DND-41 (cell line): ENCODE measurements at regions not wholly inside any gene's neighbourhood (a gene's known extent, or its start where the extent isn't known, plus 50 kb on each side); places are given as distances from the start of the nearest gene placed in this dataset.

Experiments used
- ATAC-seq: fragments of 200-7000 bp; cut with Tn5 transposase; 3 replicates; pipeline ENCODE4 v1.9.1; 2021; ENCODE audit warnings: low read depth; ENCODE audit not compliant: insufficient read depth
- DNase-seq: peaks from one replicate; pipeline ENCODE4 v3.0.0-alpha.2; 2020
- H2AFZ ChIP-seq: 2 replicates; pipeline ENCODE4 v1.6.0; 2012; ENCODE audit warnings: low read depth, low read length
- H3K27ac ChIP-seq: 2 replicates; pipeline ENCODE4 v1.5.1; 2012; ENCODE audit warnings: low read length, inconsistent platforms
- H3K27me3 ChIP-seq: fragments of 200-600 bp; sonication (generic); 2 replicates; pipeline ENCODE4 v1.6.0; 2012; ENCODE audit warnings: low read length, mild to moderate bottlenecking, inconsistent platforms; ENCODE audit not compliant: insufficient read depth, poor library complexity
- H3K36me3 ChIP-seq: 2 replicates; pipeline ENCODE4 v1.5.1; 2012; ENCODE audit warnings: low read length, inconsistent platforms; ENCODE audit not compliant: insufficient read depth
- H3K4me1 ChIP-seq: 2 replicates; pipeline ENCODE4 v1.5.1; 2012; ENCODE audit warnings: mild to moderate bottlenecking, low read length; ENCODE audit not compliant: insufficient read depth
- H3K4me2 ChIP-seq: 2 replicates; pipeline ENCODE4 v1.6.0; 2012; ENCODE audit warnings: mild to moderate bottlenecking, moderate library complexity, low read length, inconsistent platforms; ENCODE audit not compliant: insufficient read depth
- H3K4me3 ChIP-seq, 2 experiments: fragments of 200-600 bp in 1 of 2; shearing (Covaris generic) in 1 of 2; 2 replicates each; pipeline ENCODE4 v1.5.1; 2012 to 2016; ENCODE audit warnings: inconsistent platforms in 2 of 2, low read length in 2 of 2, mild to moderate bottlenecking in 2 of 2, low read depth in 1 of 2, moderate library complexity in 1 of 2
- H3K79me2 ChIP-seq: 2 replicates; pipeline ENCODE4 v1.6.0; 2012; ENCODE audit warnings: low read length, inconsistent platforms; ENCODE audit not compliant: insufficient read depth
- H3K9ac ChIP-seq: 2 replicates; pipeline ENCODE4 v1.6.0; 2012; ENCODE audit warnings: low read depth, mild to moderate bottlenecking, inconsistent platforms, low read length, moderate library complexity
- H3K9me3 ChIP-seq: 2 replicates; pipeline ENCODE4 v1.5.1; 2012; ENCODE audit warnings: low read length, moderate library complexity, mild to moderate bottlenecking, inconsistent platforms; ENCODE audit not compliant: insufficient read depth, severe bottlenecking
- H4K20me1 ChIP-seq: 2 replicates; pipeline ENCODE4 v1.6.0; 2012; ENCODE audit warnings: low read length; ENCODE audit not compliant: insufficient read depth
- EZH2 ChIP-seq: IDR thresholded peaks from 3 replicates; pipeline ENCODE4 v1.6.1; 2012; ENCODE audit warnings: borderline replicate concordance, low read depth, mild to moderate bottlenecking, moderate library complexity, low read length, inconsistent platforms; ENCODE audit not compliant: severe bottlenecking
- TF ChIP-seq, protein P1 (sequence below): IDR thresholded peaks from 2 replicates; pipeline ENCODE4 v1.5.1; 2012; ENCODE audit warnings: borderline replicate concordance, low read length, moderate library complexity, mild to moderate bottlenecking; ENCODE audit not compliant: poor library complexity, severe bottlenecking; ENCODE audit errors: extremely low read depth

DNA sequence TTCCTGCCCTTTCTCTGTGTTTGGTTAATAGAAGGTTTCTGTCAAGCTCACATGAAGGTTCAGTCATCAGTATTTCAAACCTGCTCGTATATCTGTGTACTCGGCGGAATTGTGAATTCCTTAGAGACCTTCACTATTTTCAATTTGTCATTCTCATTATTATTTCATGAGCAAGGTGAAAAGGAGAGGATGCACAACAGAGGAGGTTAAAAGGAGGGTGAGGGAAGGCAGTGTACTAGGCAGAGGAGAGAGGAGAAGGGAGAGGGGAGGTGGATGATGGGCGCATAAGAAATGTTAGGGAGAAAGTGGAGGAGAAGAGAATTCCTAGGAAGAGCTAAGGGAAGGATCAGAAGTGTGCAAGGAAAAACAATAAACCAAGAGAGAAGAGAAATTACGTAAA is 185.0 kb upstream of the COBL start:
- H3K4me1 ChIP-seq, result no peaks in the 10 kb centered on the region
- no peak overlapping the region for H3K4me2 ChIP-seq
- TF ChIP-seq, protein P1, sequence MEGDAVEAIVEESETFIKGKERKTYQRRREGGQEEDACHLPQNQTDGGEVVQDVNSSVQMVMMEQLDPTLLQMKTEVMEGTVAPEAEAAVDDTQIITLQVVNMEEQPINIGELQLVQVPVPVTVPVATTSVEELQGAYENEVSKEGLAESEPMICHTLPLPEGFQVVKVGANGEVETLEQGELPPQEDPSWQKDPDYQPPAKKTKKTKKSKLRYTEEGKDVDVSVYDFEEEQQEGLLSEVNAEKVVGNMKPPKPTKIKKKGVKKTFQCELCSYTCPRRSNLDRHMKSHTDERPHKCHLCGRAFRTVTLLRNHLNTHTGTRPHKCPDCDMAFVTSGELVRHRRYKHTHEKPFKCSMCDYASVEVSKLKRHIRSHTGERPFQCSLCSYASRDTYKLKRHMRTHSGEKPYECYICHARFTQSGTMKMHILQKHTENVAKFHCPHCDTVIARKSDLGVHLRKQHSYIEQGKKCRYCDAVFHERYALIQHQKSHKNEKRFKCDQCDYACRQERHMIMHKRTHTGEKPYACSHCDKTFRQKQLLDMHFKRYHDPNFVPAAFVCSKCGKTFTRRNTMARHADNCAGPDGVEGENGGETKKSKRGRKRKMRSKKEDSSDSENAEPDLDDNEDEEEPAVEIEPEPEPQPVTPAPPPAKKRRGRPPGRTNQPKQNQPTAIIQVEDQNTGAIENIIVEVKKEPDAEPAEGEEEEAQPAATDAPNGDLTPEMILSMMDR, result no peak
- TF ChIP-seq EZH2, result no peak
- H3K9me3 ChIP-seq, result no peaks in the 10 kb centered on the region
- no peaks in the 10 kb centered on the region for H3K79me2 ChIP-seq
- H3K9ac ChIP-seq, result no peak overlapping the region
- no peak overlapping the region for H3K27ac ChIP-seq
- ATAC-seq (no peak), DNase-seq (no peak)
- no peak overlapping the region for H3K4me3 ChIP-seq
- no peaks in the 10 kb centered on the region for H3K27me3 ChIP-seq
- no peak overlapping the region for H2AFZ ChIP-seq
- H3K36me3 ChIP-seq, result no peaks in the 10 kb centered on the region
- H4K20me1 ChIP-seq, result no peaks in the 10 kb centered on the region

DNA sequence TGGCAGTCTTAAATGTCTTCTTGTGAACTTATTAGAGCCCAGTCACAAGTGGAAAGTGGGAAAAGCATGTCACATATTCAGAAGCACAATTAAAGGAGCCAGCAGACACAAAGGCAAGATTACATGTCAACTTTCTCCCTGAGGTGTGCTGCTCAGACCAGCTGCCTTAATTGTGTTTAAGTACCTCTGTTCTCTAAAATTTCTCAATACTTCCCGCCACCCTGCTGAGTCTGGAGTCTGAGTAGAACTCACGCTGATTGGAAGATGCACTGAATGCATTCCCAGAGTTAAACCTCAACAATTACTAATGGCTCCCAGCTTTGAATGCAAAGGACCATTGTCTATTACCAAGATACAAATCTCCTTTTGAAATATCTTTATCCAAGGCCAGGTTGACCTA is 166.4 kb upstream of the COBL start:
- Histone ChIP-seq H3K4me3 (no peak overlapping the region), H3K27me3 (no peaks in the 10 kb centered on the region), H4K20me1 (no peaks in the 10 kb centered on the region), H2AFZ (no peak overlapping the region), H3K9me3 (no peaks in the 10 kb centered on the region), H3K4me2 (no peak overlapping the region), H3K4me1 (no peaks in the 10 kb centered on the region), H3K79me2 (no peaks in the 10 kb centered on the region), H3K27ac (no peak overlapping the region), H3K9ac (no peak overlapping the region), H3K36me3 (no peaks in the 10 kb centered on the region)
- no peak for TF ChIP-seq EZH2
- TF ChIP-seq, protein P1, result no peak
- no peak for DNase-seq
- no peak for ATAC-seq

DNA sequence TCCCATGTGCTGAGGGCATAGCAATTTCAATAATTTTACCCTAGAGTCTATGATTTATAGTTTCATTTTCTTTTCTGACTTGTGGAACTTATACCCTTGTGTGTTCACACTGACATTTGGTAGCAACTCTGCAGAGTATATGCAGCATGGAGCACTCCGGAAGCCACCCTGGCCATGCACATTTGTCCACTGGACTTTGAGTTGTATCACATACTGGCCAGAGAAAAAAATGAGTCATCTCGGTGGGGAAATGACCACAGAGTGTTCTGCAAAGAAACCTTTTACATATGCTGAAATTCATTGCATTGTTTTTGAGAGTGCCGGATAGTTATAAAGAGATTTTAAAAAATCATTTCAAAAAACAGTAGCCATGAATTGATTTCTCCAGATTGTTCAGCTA is 164.8 kb upstream of the COBL start:
- H4K20me1 ChIP-seq, result no peaks in the 10 kb centered on the region
- no peak for DNase-seq
- H2AFZ ChIP-seq, result no peak overlapping the region
- no peaks in the 10 kb centered on the region for H3K4me1 ChIP-seq
- no peak overlapping the region for H3K4me2 ChIP-seq
- H3K9me3 ChIP-seq, result no peaks in the 10 kb centered on the region
- no peak overlapping the region for H3K9ac ChIP-seq
- H3K27ac ChIP-seq, result no peak overlapping the region
- no peak for ATAC-seq
- H3K36me3 ChIP-seq, result no peaks in the 10 kb centered on the region
- H3K27me3 ChIP-seq, result no peaks in the 10 kb centered on the region
- no peaks in the 10 kb centered on the region for H3K79me2 ChIP-seq
- no peak overlapping the region for H3K4me3 ChIP-seq
- TF ChIP-seq EZH2, result no peak
- TF ChIP-seq, protein P1, result no peak

DNA sequence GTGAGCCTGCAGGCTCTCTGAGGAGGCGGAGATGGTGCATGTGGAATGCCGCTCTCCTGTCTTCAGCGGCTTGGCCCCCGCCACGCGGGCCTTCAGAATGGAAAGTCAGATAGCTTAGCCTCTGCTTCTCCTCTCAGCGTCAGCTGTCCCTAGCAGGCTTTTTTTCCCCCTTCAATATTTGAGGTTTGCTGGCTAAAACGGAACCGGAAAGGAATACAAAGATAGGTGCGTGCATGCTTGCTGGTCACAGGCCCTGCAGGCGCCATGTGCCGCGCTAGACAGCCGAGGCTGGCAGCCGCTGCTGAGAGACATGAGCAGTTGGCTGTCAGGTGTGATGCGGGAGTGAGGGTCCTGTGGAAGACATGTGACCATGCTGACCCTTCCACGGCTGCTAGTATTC is 161.2 kb upstream of the COBL start:
- Histone ChIP-seq H3K27ac (no peak overlapping the region), H3K27me3 (no peaks in the 10 kb centered on the region), H3K79me2 (no peaks in the 10 kb centered on the region), H2AFZ (no peak overlapping the region), H3K36me3 (no peaks in the 10 kb centered on the region), H3K4me3 (no peak overlapping the region), H3K4me1 (no peaks in the 10 kb centered on the region), H3K4me2 (no peak overlapping the region), H3K9ac (no peak overlapping the region), H3K9me3 (no peaks in the 10 kb centered on the region), H4K20me1 (no peaks in the 10 kb centered on the region)
- DNase-seq (no peak), ATAC-seq (no peak)
- no peak for TF ChIP-seq EZH2
- TF ChIP-seq, protein P1, result no peak
